Epithelial cell of proximal tubule (primary cell): ENCODE measurements at regions not wholly inside any gene's neighbourhood (a gene's known extent, or its start where the extent isn't known, plus 50 kb on each side); places are given as distances from the start of the nearest gene placed in this dataset.

ENCODE experiments used
- DNase-seq: peaks from one replicate; pipeline ENCODE4 v3.0.0-alpha.2; 2011; ENCODE audit warnings: low read depth
- H3K4me3 ChIP-seq: 2 replicates; pipeline ENCODE4 v1.5.1; 2011; ENCODE audit warnings: low read depth, mild to moderate bottlenecking, low read length
- TF ChIP-seq, protein P1 (sequence below): conservative IDR thresholded peaks from 2 replicates; pipeline ENCODE4 v1.5.1; 2012; ENCODE audit warnings: low read depth, mild to moderate bottlenecking, low read length

DNA sequence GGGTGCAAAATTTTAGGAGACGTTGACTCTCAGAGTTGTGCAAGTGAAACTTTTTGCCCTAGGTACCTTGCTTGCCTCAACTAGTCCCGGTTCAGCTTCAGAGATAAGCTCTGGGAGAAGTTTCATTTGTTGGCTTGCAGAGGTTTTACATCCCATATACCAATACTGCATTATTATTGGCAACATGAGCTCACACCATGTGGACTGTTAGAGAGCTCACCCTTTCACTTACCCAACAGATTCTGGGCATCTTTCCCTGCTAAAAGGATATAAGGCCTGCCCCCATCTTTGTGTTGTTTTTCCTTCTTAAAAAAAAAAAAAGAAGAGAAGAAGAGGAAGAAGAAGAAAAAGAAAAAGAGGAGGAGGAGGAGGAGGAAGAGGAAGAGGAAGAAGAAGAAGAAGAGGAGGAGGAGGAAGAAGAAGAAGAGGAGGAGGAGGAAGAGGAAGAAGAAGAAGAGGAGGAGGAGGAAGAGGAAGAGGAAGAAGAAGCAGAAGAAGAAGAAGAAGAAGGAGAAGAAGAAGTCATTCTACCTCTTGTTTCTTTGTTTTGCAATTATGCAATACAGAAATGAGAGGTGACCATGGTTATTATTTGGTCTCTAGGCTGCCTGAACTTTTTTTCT, 292.6 kb upstream of the IRX3 start:
- no peak overlapping the region for H3K4me3 ChIP-seq
- TF ChIP-seq, protein P1, sequence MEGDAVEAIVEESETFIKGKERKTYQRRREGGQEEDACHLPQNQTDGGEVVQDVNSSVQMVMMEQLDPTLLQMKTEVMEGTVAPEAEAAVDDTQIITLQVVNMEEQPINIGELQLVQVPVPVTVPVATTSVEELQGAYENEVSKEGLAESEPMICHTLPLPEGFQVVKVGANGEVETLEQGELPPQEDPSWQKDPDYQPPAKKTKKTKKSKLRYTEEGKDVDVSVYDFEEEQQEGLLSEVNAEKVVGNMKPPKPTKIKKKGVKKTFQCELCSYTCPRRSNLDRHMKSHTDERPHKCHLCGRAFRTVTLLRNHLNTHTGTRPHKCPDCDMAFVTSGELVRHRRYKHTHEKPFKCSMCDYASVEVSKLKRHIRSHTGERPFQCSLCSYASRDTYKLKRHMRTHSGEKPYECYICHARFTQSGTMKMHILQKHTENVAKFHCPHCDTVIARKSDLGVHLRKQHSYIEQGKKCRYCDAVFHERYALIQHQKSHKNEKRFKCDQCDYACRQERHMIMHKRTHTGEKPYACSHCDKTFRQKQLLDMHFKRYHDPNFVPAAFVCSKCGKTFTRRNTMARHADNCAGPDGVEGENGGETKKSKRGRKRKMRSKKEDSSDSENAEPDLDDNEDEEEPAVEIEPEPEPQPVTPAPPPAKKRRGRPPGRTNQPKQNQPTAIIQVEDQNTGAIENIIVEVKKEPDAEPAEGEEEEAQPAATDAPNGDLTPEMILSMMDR: no peak
- DNase-seq: no peak

DNA sequence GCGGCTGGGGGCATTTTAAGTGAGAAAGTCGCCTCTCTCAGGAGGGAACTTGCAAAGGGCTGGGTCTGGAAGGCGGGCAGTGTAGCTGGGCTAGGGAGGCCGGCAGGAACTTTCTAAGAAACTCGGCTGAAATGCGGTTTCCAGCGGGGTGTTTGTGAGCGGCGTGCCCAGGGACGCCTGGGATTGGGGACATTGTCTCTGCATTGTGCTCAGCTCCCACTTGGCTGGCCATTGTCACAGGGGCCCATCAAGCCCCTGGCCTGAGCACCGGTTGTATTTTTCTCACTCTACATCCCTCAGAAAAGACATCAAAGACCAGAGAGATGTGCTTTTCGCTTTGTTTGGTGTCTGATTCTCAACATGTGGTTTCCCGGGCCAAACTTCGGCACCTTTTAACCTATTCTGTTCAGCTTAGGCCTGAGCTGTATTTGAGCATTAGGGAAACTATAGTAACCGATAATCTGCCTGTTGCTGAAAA, 291.1 kb upstream of the IRX3 start:
- TF ChIP-seq, protein P1: no peak
- no peak for DNase-seq
- no peak overlapping the region for H3K4me3 ChIP-seq

DNA sequence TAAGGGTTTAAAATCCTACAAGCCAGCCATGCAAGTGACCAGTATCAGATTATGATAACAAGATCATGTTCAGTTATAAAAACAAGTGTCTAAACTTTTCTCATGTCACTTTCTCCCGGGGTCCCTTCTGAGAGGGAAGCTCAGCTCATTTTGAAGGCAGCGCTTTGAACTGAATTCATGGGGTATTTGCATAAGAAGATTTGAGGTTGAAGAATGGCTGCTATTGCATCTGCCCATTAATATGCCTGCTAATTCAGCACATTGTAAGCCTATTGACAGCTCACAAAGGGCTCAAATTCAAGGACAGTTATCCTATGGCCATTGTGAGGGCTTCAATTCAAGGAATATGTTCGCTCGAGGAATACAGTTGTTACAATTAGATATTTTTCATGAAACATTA, 290.2 kb upstream of the IRX3 start:
- DNase-seq: no peak
- H3K4me3 ChIP-seq: no peak overlapping the region
- TF ChIP-seq, protein P1: no peak

DNA sequence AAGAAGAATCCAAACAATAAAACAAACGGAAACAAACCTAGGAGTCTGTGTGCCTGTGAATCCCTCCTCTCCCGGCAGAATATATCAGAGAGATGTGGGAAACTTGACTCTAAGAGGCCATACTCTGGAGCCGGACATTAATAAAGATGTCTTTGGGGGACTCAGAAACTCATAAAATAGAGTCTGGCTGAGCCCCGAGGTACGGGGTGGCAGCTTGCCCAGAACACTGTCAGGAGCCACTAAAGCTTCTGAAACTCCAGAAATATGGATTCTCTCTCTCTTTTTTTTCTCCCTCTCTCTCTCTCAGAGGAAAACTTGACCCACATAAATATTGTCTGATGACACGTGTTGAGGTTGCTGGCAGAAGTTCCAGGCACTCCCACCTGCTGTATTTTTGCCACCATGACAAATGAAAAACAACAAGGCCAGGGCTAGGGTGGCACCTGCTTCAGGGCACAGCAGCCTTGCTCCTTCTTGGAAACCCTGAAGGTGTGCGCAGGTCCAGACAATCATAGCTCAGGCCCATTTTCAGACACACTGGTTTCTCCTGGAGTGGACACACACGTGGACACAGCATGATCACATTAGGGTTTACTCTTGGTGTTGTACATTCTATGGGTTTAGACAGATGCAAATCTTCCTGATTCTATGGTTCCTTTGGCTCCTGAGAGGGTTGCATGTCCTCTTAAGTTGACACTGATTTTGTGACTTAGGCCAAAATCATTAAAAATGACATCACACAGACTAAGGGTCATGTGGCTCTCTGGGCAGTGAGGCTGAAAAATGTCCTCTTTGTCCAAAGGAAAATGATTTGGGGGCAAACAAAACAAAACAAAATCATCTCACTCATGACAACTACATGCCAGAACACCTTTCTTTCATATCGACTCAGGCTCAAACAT, 282.6 kb upstream of the IRX3 start:
- H3K4me3 ChIP-seq: no peak overlapping the region
- TF ChIP-seq, protein P1: no peak
- no peak for DNase-seq

DNA sequence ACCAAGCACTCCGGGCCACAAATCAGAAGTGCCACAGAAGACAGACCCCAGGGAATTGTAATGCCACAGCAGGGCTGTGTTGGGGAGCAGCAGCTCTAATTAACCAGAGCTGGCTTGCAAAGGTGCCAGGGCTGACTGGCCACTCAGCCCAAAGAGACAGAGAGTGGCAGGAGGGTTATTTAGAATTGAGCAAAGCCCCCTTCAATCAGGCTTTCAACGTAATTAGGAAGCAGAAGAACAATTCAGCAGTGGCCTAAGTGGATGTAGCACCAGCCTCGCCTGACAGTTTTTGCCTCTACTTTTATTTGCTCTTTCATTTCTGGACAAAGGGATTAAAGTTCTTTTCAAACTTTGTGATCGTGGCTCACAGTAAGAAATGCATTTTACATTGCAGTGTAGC, 278.3 kb upstream of the IRX3 start:
- no peak overlapping the region for H3K4me3 ChIP-seq
- TF ChIP-seq, protein P1: no peak
- DNase-seq: no peak

DNA sequence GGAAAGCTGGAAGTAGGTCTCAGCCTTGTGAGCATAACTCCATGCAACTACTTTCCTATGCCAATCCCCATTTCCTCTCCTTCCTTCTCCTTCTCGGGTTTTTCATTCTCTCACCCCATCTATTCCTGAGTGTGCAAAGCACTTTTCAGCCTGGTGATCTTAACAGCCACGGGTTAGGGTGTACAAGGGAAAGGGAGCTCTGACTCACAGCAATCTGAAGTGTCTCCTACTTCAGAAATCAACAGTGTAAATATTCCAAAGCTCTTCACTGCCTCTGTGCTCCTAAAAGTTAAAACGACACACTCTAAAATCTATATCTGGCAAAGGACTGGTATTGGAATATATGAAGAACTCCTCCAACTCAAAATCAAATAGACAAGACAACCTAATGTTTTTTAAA, 268.0 kb upstream of the IRX3 start:
- DNase-seq: no peak
- no peak overlapping the region for H3K4me3 ChIP-seq
- TF ChIP-seq, protein P1: no peak
